Chondrocyte (in vitro differentiated cells): ENCODE measurements at regions not wholly inside any gene's neighbourhood (a gene's known extent, or its start where the extent isn't known, plus 50 kb on each side); places are given as distances from the start of the nearest gene placed in this dataset.

Source experiments
- DNase-seq: peaks from one replicate; pipeline ENCODE4 v3.0.0; 2021; ENCODE audit warnings: mixed read lengths, low spot score
- H3K27ac Mint-ChIP-seq: one replicate; pipeline ENCODE4 v1.8.0; 2021; ENCODE audit warnings: mild to moderate bottlenecking, moderate library complexity, mixed read lengths; ENCODE audit not compliant: unreplicated experiment
- H3K27me3 Mint-ChIP-seq: 2 replicates; pipeline ENCODE4 v1.8.0; 2021; ENCODE audit warnings: low read depth, mixed read lengths
- H3K36me3 Mint-ChIP-seq: 2 replicates; pipeline ENCODE4 v1.8.0; 2021; ENCODE audit warnings: low read depth, mixed read lengths
- H3K4me1 Mint-ChIP-seq: 2 replicates; pipeline ENCODE4 v1.8.0; 2021; ENCODE audit warnings: low read depth, mild to moderate bottlenecking, mixed read lengths
- H3K4me3 Mint-ChIP-seq: one replicate; pipeline ENCODE4 v1.8.0; 2021; ENCODE audit warnings: mild to moderate bottlenecking, moderate library complexity, mixed read lengths; ENCODE audit not compliant: unreplicated experiment
- H3K9me3 Mint-ChIP-seq: 2 replicates; pipeline ENCODE4 v1.8.0; 2021; ENCODE audit warnings: low read depth, mixed read lengths
- TF ChIP-seq, protein P1 (sequence below): fragments of 200-600 bp; sonication (generic); IDR thresholded peaks from 2 replicates; pipeline ENCODE4 v1.5.0; 2021; ENCODE audit warnings: antibody characterized with exemption, mild to moderate bottlenecking, moderate library complexity

DNA sequence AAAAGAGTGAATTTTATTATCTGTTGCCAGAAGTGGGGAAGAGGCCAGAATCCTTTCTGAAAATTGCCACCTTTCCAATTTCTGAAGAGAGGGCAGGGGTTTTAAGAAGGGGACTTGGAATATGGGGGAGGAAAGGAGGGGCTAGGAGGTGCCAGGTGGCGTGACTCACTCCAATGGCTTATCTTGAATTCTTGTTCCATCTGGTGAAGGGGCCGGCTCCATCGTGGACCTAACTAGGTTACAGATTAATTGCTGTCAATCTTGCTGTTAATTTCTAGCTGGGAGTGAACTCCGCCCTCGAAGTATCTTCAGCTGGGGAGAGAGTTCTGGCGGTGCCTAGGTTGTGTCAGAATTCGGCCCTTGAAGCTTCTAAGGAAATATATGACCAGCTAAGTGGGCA, 138.7 kb downstream of the YTHDC2 start:
- Mint-ChIP-seq H3K27ac (no peak overlapping the region), H3K27me3 (peaks cover 16% of the 10 kb centered on the region), H3K36me3 (peaks cover 2% of the 10 kb centered on the region), H3K4me1 (no peaks in the 10 kb centered on the region), H3K9me3 (peaks cover 14% of the 10 kb centered on the region), H3K4me3 (no peak overlapping the region)
- TF ChIP-seq, protein P1, sequence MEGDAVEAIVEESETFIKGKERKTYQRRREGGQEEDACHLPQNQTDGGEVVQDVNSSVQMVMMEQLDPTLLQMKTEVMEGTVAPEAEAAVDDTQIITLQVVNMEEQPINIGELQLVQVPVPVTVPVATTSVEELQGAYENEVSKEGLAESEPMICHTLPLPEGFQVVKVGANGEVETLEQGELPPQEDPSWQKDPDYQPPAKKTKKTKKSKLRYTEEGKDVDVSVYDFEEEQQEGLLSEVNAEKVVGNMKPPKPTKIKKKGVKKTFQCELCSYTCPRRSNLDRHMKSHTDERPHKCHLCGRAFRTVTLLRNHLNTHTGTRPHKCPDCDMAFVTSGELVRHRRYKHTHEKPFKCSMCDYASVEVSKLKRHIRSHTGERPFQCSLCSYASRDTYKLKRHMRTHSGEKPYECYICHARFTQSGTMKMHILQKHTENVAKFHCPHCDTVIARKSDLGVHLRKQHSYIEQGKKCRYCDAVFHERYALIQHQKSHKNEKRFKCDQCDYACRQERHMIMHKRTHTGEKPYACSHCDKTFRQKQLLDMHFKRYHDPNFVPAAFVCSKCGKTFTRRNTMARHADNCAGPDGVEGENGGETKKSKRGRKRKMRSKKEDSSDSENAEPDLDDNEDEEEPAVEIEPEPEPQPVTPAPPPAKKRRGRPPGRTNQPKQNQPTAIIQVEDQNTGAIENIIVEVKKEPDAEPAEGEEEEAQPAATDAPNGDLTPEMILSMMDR, result no peak
- no peak for DNase-seq

DNA sequence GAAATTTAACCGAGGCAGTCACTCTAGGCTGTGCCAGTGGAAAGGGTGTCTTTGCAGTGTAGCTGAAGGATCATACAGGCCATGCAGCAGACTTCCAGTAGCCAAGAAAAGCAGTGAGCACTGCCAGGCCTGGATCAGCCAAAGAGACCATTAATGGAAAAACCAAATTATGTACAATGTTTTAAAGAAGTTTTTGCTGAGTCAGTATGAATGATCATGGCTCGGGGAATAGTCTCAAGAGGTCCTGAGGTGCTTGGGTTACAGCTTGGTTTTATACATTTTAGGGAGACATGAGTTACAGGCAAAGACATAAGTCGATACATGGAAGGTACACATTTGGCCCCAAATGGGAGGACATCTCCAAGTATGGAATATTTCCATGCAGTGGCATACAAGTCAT, 141.3 kb downstream of the YTHDC2 start:
- peaks cover 7% of the 10 kb centered on the region for H3K9me3 Mint-ChIP-seq
- H3K36me3 Mint-ChIP-seq, result no peaks in the 10 kb centered on the region
- H3K27me3 Mint-ChIP-seq, result peaks cover 4% of the 10 kb centered on the region
- H3K4me3 Mint-ChIP-seq, result no peak overlapping the region
- TF ChIP-seq, protein P1, result no peak
- H3K27ac Mint-ChIP-seq, result no peak overlapping the region
- no peaks in the 10 kb centered on the region for H3K4me1 Mint-ChIP-seq
- no peak for DNase-seq

DNA sequence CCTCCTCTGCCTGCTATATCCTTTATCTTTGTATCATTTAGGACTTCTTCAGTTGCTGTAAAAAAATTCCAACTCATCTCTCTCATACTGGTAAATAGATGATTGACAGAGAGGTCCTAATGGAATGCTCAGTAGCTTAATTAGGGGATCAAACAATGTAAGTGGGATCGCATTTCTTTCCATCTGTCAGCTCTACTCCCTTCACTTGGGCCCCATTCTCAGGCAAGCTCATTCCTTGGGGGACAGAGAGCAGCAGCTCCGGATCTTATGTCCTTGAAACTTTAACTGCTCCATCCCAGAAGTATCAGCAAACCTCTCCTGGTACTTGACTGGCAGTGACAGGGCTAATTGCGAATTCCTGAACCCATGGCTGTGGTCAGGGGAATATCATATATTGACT, 146.7 kb downstream of the YTHDC2 start:
- Mint-ChIP-seq H3K27me3 (peaks cover 12% of the 10 kb centered on the region), H3K36me3 (no peaks in the 10 kb centered on the region), H3K4me3 (no peak overlapping the region), H3K4me1 (no peaks in the 10 kb centered on the region), H3K27ac (no peak overlapping the region), H3K9me3 (peaks cover 4% of the 10 kb centered on the region)
- DNase-seq, result no peak
- TF ChIP-seq, protein P1, result no peak

DNA sequence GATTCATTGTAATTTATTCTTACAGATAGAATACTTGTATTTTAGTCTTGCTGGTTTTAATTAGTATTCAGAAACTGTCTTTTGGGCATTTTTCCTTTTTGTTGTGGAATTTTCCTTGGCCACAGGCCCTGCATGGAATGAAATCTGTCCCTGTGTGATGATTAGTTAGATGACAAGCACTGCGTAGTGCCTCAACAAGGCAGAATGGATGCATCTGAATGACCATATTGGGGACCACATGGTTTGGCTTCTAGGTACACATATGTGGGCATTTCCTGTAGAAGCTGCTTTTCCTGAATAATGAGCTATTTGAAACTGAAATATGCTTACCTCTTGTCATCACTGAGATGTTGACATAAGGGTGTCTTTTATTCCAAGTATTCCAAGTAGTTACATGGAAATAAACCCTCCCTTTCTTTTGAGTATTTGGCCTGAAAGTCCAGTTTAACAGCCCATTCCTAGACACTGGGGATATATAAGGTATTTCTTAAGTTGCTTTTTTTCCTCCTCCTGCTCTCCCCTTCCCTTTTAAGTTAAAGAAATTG, 147.3 kb downstream of the YTHDC2 start:
- Mint-ChIP-seq H3K4me3 (no peak overlapping the region), H3K36me3 (no peaks in the 10 kb centered on the region), H3K9me3 (peaks cover 4% of the 10 kb centered on the region), H3K27ac (no peak overlapping the region), H3K27me3 (peaks cover 14% of the 10 kb centered on the region), H3K4me1 (no peaks in the 10 kb centered on the region)
- TF ChIP-seq, protein P1, result no peak
- DNase-seq, result no peak

DNA sequence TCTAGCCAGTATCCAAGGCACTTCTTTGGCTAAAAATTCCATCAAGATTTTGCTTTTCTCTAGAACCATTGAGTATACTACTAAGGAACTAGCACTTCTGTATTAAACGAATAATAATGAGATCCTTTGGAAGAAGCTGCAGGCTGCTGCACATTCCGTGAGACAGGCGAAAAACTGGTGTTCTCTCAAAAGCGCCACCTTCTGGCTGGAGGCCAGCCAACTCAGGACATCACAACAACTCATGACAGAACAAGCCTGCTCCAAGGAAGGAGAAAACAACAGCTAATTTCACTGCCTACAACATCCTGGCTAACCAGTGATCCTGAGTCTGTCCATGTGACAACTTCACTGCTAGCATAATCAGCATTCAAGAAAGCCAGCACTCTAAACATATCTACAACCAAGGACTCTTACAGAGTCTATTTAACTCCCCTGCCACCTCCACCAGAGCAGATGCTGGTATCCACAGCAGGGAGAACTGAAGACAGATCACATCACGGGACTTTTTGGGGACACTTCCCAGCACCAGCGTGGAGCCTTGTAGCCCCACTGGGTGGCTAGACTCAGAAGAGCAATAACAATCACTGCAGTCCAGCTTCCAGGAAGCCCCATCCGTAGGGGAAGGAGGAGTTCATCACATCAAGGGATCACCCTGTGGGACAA, 150.5 kb downstream of the YTHDC2 start:
- H3K9me3 Mint-ChIP-seq, result peaks cover 15% of the 10 kb centered on the region
- no peak overlapping the region for H3K27ac Mint-ChIP-seq
- TF ChIP-seq, protein P1, result peak; percentile 60
- no peak overlapping the region for H3K4me3 Mint-ChIP-seq
- no peaks in the 10 kb centered on the region for H3K36me3 Mint-ChIP-seq
- H3K4me1 Mint-ChIP-seq, result no peaks in the 10 kb centered on the region
- DNase-seq, result no peak
- peaks cover 24% of the 10 kb centered on the region for H3K27me3 Mint-ChIP-seq
